ENCODE measurements at regions not wholly inside any gene's neighbourhood (a gene's known extent, or its start where the extent isn't known, plus 50 kb on each side); places are given as distances from the start of the nearest gene placed in this dataset.

DNA sequence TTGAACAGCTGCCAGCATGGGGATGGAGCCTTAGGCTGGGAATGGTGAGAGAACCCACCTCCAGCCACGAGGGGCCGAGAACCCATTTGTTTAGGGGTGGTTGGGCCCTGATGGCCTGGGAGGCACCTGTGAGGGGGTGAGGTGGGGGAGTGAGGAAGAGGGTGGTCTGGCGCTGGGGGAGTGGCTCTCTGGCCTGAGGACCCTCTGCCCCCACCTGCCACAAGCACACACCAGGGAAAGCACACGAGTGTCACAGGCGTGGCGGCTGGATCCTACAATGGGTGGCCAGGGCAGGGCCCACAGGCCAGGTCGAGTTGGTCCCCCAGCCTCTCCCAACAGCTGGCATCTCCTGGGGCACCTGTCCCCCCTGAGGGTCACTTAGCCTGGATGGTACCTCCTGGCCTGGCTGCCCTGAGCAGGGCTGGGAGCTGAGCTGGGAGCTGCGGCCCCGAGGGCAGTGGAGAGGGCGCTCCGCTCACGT lies 340.5 kb downstream of the TMEM121 start:
- no peaks in the 10 kb centered on the region for H3K4me1 ChIP-seq (ENCODE audit: control insufficient read depth in 4 of 4, insufficient read depth in 4 of 4, low read length in 3 of 4)
- TF ChIP-seq YY1 (IDR thresholded peaks at IDR 0.05) (no peak), NR2F2 (IDR thresholded peaks at IDR 0.05) (no peak), SP1 (IDR thresholded peaks at IDR 0.05) (no peak), EGR1 (IDR thresholded peaks at IDR 0.05; ENCODE audit: low read depth in 2 of 2) (no peak), FOXA1 (IDR thresholded peaks at IDR 0.05) (no peak), JUND (IDR thresholded peaks at IDR 0.05) (no peak)
- TF ChIP-seq, protein P1, sequence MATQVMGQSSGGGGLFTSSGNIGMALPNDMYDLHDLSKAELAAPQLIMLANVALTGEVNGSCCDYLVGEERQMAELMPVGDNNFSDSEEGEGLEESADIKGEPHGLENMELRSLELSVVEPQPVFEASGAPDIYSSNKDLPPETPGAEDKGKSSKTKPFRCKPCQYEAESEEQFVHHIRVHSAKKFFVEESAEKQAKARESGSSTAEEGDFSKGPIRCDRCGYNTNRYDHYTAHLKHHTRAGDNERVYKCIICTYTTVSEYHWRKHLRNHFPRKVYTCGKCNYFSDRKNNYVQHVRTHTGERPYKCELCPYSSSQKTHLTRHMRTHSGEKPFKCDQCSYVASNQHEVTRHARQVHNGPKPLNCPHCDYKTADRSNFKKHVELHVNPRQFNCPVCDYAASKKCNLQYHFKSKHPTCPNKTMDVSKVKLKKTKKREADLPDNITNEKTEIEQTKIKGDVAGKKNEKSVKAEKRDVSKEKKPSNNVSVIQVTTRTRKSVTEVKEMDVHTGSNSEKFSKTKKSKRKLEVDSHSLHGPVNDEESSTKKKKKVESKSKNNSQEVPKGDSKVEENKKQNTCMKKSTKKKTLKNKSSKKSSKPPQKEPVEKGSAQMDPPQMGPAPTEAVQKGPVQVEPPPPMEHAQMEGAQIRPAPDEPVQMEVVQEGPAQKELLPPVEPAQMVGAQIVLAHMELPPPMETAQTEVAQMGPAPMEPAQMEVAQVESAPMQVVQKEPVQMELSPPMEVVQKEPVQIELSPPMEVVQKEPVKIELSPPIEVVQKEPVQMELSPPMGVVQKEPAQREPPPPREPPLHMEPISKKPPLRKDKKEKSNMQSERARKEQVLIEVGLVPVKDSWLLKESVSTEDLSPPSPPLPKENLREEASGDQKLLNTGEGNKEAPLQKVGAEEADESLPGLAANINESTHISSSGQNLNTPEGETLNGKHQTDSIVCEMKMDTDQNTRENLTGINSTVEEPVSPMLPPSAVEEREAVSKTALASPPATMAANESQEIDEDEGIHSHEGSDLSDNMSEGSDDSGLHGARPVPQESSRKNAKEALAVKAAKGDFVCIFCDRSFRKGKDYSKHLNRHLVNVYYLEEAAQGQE (IDR thresholded peaks at IDR 0.05) = no peak
- H3K9ac ChIP-seq (ENCODE audit: low read depth in 1 of 2, low read length in 2 of 2) = no peak overlapping the region
- 90% methylated on average over 12 of the region's 12 CpGs for WGBS
- H3K4me3 ChIP-seq (ENCODE audit: low read depth in 1 of 3, low read length in 3 of 3) = no peak overlapping the region
- DNase-seq (ENCODE audit: low spot score) = no peak
- H3K27me3 ChIP-seq (ENCODE audit: control insufficient read depth in 4 of 4, insufficient read depth in 4 of 4, low read length in 3 of 4) = peaks cover 0 to 4% (median 0%) of the 10 kb centered on the region in 4 donors
- no peaks in the 10 kb centered on the region for H3K9me3 ChIP-seq (ENCODE audit: control insufficient read depth in 4 of 4, low read length in 3 of 4)
- H3K27ac ChIP-seq (ENCODE audit: low read depth in 1 of 2, low read length in 2 of 2) = no peak overlapping the region
- H3K36me3 ChIP-seq (ENCODE audit: control insufficient read depth in 4 of 4, insufficient read depth in 3 of 4, low read depth in 1 of 4, low read length in 3 of 4) = no peaks in the 10 kb centered on the region

DNA sequence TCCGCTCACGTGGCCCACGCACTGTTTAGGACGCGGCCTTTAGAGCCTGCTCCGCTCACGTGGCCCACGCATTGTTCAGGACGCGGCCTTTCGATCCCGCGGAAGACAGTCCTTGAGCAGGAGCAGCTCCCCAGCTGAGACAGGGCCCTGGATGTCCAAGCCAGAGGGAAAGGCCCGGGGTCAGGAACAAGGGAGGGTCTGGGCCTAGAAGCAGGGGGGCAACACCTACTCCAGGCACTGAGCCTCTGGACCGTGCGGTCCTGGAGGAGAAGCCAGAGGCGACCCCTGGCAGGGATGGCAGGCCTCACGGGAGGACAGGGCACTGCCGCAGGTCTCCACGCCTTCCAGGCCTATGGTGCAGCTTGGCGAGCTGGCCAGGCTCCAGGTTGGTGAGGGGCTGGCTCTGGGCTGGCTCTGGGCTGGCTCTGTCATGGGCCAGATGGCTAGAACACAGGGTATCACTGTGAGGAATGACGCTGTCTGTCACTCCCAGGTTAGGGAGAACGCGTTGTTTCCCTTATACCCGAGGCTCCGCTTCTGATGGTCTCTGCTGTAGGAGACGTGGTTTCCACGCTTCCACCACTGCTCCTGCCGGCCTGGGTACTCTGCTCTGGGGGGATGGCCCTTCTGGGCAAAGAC lies 341.7 kb downstream of the TMEM121 start:
- Histone ChIP-seq H3K4me1 (ENCODE audit: control insufficient read depth in 4 of 4, insufficient read depth in 4 of 4, low read length in 3 of 4) (no peaks in the 10 kb centered on the region), H3K27me3 (ENCODE audit: control insufficient read depth in 4 of 4, insufficient read depth in 4 of 4, low read length in 3 of 4) (peaks cover 0 to 4% (median 0%) of the 10 kb centered on the region in 4 donors), H3K9ac (ENCODE audit: low read depth in 1 of 2, low read length in 2 of 2) (no peak overlapping the region), H3K9me3 (ENCODE audit: control insufficient read depth in 4 of 4, low read length in 3 of 4) (no peaks in the 10 kb centered on the region), H3K27ac (ENCODE audit: low read depth in 1 of 2, low read length in 2 of 2) (no peak overlapping the region), H3K4me3 (ENCODE audit: low read depth in 1 of 3, low read length in 3 of 3) (no peak overlapping the region), H3K36me3 (ENCODE audit: control insufficient read depth in 4 of 4, insufficient read depth in 3 of 4, low read depth in 1 of 4, low read length in 3 of 4) (no peaks in the 10 kb centered on the region)
- TF ChIP-seq EGR1 (IDR thresholded peaks at IDR 0.05; ENCODE audit: low read depth in 2 of 2) = no peak
- TF ChIP-seq RXRA (IDR thresholded peaks at IDR 0.05) = no peak
- no peak for TF ChIP-seq FOXA1 (IDR thresholded peaks at IDR 0.05)
- TF ChIP-seq NR2F2 (IDR thresholded peaks at IDR 0.05) = no peak
- TF ChIP-seq GABPA (IDR thresholded peaks at IDR 0.05 in 1 of 2, conservative IDR thresholded peaks at IDR 0.05 in 1 of 2) = no peak
- TF ChIP-seq, protein P2, sequence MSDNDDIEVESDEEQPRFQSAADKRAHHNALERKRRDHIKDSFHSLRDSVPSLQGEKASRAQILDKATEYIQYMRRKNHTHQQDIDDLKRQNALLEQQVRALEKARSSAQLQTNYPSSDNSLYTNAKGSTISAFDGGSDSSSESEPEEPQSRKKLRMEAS (IDR thresholded peaks at IDR 0.05) = no peak
- TF ChIP-seq SP1 (IDR thresholded peaks at IDR 0.05) = no peak
- TF ChIP-seq YY1 (IDR thresholded peaks at IDR 0.05) = no peak
- TF ChIP-seq, protein P3, sequence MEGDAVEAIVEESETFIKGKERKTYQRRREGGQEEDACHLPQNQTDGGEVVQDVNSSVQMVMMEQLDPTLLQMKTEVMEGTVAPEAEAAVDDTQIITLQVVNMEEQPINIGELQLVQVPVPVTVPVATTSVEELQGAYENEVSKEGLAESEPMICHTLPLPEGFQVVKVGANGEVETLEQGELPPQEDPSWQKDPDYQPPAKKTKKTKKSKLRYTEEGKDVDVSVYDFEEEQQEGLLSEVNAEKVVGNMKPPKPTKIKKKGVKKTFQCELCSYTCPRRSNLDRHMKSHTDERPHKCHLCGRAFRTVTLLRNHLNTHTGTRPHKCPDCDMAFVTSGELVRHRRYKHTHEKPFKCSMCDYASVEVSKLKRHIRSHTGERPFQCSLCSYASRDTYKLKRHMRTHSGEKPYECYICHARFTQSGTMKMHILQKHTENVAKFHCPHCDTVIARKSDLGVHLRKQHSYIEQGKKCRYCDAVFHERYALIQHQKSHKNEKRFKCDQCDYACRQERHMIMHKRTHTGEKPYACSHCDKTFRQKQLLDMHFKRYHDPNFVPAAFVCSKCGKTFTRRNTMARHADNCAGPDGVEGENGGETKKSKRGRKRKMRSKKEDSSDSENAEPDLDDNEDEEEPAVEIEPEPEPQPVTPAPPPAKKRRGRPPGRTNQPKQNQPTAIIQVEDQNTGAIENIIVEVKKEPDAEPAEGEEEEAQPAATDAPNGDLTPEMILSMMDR (IDR thresholded peaks at IDR 0.05; ENCODE audit: low read depth, low read length, missing input control) = no peak
- TF ChIP-seq, protein P4, sequence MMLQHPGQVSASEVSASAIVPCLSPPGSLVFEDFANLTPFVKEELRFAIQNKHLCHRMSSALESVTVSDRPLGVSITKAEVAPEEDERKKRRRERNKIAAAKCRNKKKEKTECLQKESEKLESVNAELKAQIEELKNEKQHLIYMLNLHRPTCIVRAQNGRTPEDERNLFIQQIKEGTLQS (IDR thresholded peaks at IDR 0.05) = no peak
- no peak for TF ChIP-seq TAF1 (conservative IDR thresholded peaks at IDR 0.05)
- no peak for TF ChIP-seq RAD21 (IDR thresholded peaks at IDR 0.05)
- no peak for TF ChIP-seq ZBTB33 (IDR thresholded peaks at IDR 0.05)
- TF ChIP-seq, protein P1 (IDR thresholded peaks at IDR 0.05) = no peak
- TF ChIP-seq JUND (IDR thresholded peaks at IDR 0.05) = no peak
- no peak for TF ChIP-seq HNF4G (IDR thresholded peaks at IDR 0.05)
- no peak for TF ChIP-seq HNF4A (conservative IDR thresholded peaks at IDR 0.05)
- no peak for TF ChIP-seq FOXA2 (IDR thresholded peaks at IDR 0.05)
- DNase-seq (ENCODE audit: low spot score) = no peak
- WGBS = 88% methylated on average over 29 of the region's 29 CpGs
